Osteoblast (primary cell): ENCODE measurements at regions not wholly inside any gene's neighbourhood (a gene's known extent, or its start where the extent isn't known, plus 50 kb on each side); places are given as distances from the start of the nearest gene placed in this dataset.
A peak's percentile ranks its signal among the peaks of the same experiment; 100 is the strongest.

Source experiments
- DNase-seq: peaks from one replicate; pipeline ENCODE4 v3.0.0; 2011; ENCODE audit warnings: low spot score, mixed read lengths; ENCODE audit not compliant: insufficient read length; ENCODE audit errors: missing footprints
- H2AFZ ChIP-seq: 2 replicates; pipeline ENCODE4 v1.6.0; 2011; ENCODE audit warnings: mild to moderate bottlenecking, low read length
- H3K27ac ChIP-seq: 2 replicates; pipeline ENCODE4 v1.5.1; 2011; ENCODE audit warnings: mild to moderate bottlenecking, low read depth, low read length, moderate library complexity
- H3K27me3 ChIP-seq: 2 replicates; pipeline ENCODE4 v1.6.0; 2012; ENCODE audit warnings: mild to moderate bottlenecking, control low read depth, inconsistent platforms, low read length, moderate library complexity; ENCODE audit not compliant: insufficient read depth
- H3K36me3 ChIP-seq: 2 replicates; pipeline ENCODE4 v1.5.1; 2011; ENCODE audit warnings: mild to moderate bottlenecking, low read length, control low read depth, moderate library complexity; ENCODE audit not compliant: insufficient read depth
- H3K4me1 ChIP-seq: 2 replicates; pipeline ENCODE4 v1.5.1; 2011; ENCODE audit warnings: mild to moderate bottlenecking, low read length, control low read depth, moderate library complexity; ENCODE audit not compliant: insufficient read depth
- H3K4me2 ChIP-seq: 2 replicates; pipeline ENCODE4 v1.6.0; 2011; ENCODE audit warnings: mild to moderate bottlenecking, low read length; ENCODE audit not compliant: insufficient read depth
- H3K4me3 ChIP-seq: fragments of 200-600 bp; sonication (generic); 3 replicates; pipeline ENCODE4 v1.5.1; 2012; ENCODE audit warnings: mild to moderate bottlenecking, low read length, inconsistent platforms; ENCODE audit not compliant: insufficient read depth
- H3K79me2 ChIP-seq: 2 replicates; pipeline ENCODE4 v1.6.0; 2012; ENCODE audit warnings: mild to moderate bottlenecking, low read length, control low read depth, inconsistent platforms; ENCODE audit not compliant: insufficient read depth
- H3K9me3 ChIP-seq: 2 replicates; pipeline ENCODE4 v1.5.1; 2011; ENCODE audit warnings: low read depth, low read length, control low read depth
- H4K20me1 ChIP-seq: 2 replicates; pipeline ENCODE4 v1.6.0; 2012; ENCODE audit warnings: mild to moderate bottlenecking, low read length, control low read depth; ENCODE audit not compliant: insufficient read depth
- CTCF ChIP-seq: IDR thresholded peaks from 2 replicates; pipeline ENCODE4 v1.5.1; 2011; ENCODE audit warnings: mild to moderate bottlenecking, low read depth, low read length, moderate library complexity; ENCODE audit errors: extremely low read depth

- no peaks in the 10 kb centered on the region for H3K36me3 ChIP-seq
- H3K4me2 ChIP-seq: no peak overlapping the region
- no peaks in the 10 kb centered on the region for H4K20me1 ChIP-seq
- no peaks in the 10 kb centered on the region for H3K9me3 ChIP-seq
- no peak for DNase-seq
- peaks cover 5% of the 10 kb centered on the region for H3K4me1 ChIP-seq
- H3K27me3 ChIP-seq: peaks cover 12% of the 10 kb centered on the region
- no peak overlapping the region for H2AFZ ChIP-seq
- H3K79me2 ChIP-seq: no peaks in the 10 kb centered on the region
- H3K27ac ChIP-seq: no peak overlapping the region
- no peak overlapping the region for H3K4me3 ChIP-seq
- no peak for TF ChIP-seq CTCF
Observed at GRCh38 chr10:78550090-78550489, 516.4 kb downstream of the RPS24 start.

- no peak overlapping the region for H3K4me2 ChIP-seq
- no peaks in the 10 kb centered on the region for H3K36me3 ChIP-seq
- no peak for TF ChIP-seq CTCF
- no peaks in the 10 kb centered on the region for H3K79me2 ChIP-seq
- no peaks in the 10 kb centered on the region for H4K20me1 ChIP-seq
- H2AFZ ChIP-seq: no peak overlapping the region
- no peak overlapping the region for H3K4me3 ChIP-seq
- peaks cover 5% of the 10 kb centered on the region for H3K4me1 ChIP-seq
- H3K27ac ChIP-seq: no peak overlapping the region
- DNase-seq: no peak
- H3K9me3 ChIP-seq: no peaks in the 10 kb centered on the region
- peaks cover 12% of the 10 kb centered on the region for H3K27me3 ChIP-seq
Observed at GRCh38 chr10:78550716-78551115, 517.1 kb downstream of the RPS24 start.

DNA sequence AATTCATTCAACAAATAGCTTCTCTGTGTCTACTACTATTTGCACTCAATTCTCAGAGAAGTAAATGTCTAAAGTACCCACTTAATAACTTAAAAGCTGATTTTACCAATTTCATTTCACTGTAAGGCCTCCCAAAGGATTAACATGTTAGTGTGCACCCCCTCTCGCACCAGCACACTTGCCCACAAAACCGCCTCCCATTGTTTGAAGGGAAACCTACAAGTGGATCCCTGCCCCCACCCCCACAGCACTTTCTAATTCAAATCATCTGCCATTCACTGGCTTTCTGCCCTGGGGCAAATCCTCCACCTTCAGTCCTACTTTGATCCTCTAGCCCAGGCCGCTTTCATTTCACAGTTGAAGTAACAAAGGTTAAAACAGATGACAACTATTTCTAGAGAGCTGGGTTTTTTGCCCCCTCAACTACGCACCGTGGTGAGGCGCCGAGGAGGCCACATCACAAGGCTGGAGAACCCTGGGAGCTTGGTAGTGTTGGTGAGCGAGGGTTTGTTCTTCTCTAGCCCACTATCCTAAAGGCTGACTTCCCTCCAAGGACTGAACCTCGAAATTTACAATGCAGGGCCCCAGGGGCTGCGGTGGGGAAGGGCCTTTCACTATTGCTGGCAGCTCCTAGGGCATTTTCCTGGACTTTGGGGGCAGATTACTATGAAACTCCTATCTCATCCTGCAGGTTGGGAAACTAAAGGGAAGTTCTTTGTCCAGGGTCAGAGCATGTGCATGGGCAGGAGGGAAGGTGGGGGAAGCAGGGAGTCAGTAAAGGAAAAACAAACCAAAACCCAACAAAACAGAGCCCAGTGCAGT, 517.4 kb upstream of the ZMIZ1 start:
- no peak for DNase-seq
- no peaks in the 10 kb centered on the region for H3K79me2 ChIP-seq
- H3K27me3 ChIP-seq: peaks cover 12% of the 10 kb centered on the region
- H3K36me3 ChIP-seq: no peaks in the 10 kb centered on the region
- no peak overlapping the region for H3K4me3 ChIP-seq
- no peaks in the 10 kb centered on the region for H4K20me1 ChIP-seq
- TF ChIP-seq CTCF: no peak
- H3K27ac ChIP-seq: no peak overlapping the region
- no peak overlapping the region for H2AFZ ChIP-seq
- no peaks in the 10 kb centered on the region for H3K9me3 ChIP-seq
- H3K4me2 ChIP-seq: no peak overlapping the region
- H3K4me1 ChIP-seq: peaks cover 5% of the 10 kb centered on the region

DNA sequence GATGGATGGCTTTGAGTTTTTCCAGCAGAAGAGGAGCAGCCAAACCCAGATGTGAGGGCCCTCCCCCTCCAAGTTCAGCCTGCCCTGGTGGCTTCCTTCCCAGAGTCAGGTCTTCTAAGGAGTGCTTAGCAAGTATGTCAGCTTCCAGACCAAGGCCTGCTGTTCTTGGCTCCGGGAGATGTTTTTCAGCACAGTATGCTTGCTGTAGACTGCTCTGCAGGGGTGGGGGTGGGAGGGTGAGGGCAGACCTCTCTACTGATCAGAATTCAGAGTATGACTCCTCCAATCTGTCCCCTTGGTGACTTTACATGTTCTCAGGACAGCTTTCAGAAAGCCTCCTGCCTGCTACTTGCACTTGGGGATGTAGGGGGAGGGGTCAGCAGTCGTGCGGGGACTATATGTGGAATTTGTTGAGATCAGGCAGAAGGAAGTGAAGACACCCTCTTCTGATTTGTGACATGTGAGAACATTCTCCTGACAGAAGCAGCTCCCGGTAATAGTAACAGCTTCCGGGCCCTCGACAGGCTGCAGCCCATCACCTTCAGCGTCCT, 516.4 kb upstream of the ZMIZ1 start:
- H3K36me3 ChIP-seq: no peaks in the 10 kb centered on the region
- no peaks in the 10 kb centered on the region for H4K20me1 ChIP-seq
- TF ChIP-seq CTCF: no peak
- no peak overlapping the region for H3K27ac ChIP-seq
- DNase-seq: no peak
- H2AFZ ChIP-seq: peak overlapping the region; percentile 26
- H3K9me3 ChIP-seq: no peaks in the 10 kb centered on the region
- H3K4me3 ChIP-seq: no peak overlapping the region
- H3K79me2 ChIP-seq: no peaks in the 10 kb centered on the region
- peaks cover 5% of the 10 kb centered on the region for H3K4me1 ChIP-seq
- H3K4me2 ChIP-seq: no peak overlapping the region
- H3K27me3 ChIP-seq: peaks cover 10% of the 10 kb centered on the region
